Skin epidermis (tissue), 12 donors: ENCODE measurements at regions not wholly inside any gene's neighbourhood (a gene's known extent, or its start where the extent isn't known, plus 50 kb on each side); places are given as distances from the start of the nearest gene placed in this dataset.
"Not testable (repeated sequence)": the region's sequence is repeated elsewhere in the genome, so short reads cannot be mapped to it uniquely, and the experiment has no call there.

Source experiments
- H3K27ac ChIP-seq, 21 experiments: fragments of 200-600 bp; sonication (generic) in 11 of 21; one replicate each; pipeline ENCODE4 v1.5.0; 2020; ENCODE audit warnings: mild to moderate bottlenecking in 3 of 21, inconsistent platforms in 2 of 21, moderate library complexity in 2 of 21
- H3K4me3 ChIP-seq, 7 experiments: fragments of 200-600 bp; sonication (generic) in 2 of 7; one replicate each; pipeline ENCODE4 v1.5.0; 2020; ENCODE audit warnings: inconsistent platforms in 2 of 7, mild to moderate bottlenecking in 2 of 7, moderate library complexity in 1 of 7

DNA sequence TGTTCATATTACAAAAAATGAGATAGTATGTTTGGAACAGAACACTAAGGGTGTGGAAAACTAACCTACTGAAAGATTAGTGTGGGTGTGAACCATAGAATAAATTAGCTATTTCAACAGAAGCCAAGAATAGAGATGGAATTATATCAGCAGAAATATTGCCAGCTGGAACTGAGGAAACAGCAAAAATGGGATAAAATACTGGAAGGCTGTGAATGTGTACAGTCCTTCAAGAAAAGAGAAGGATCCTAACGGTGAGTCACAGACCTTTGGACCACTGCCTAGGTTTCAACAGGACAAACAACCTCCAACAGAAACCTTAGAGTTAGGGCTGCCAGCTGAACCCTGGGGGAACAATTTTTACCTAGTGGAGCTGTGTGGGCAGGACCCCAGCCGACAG is 395.0 kb downstream of the ZWINT start:
- H3K4me3 ChIP-seq: no peak overlapping the region

GRCh38 chr10:55943403-55943802 is 417.7 kb downstream of the ZWINT start:
- no peak overlapping the region for H3K4me3 ChIP-seq
- H3K27ac ChIP-seq: no peak overlapping the region

More for the DNA sequence above, 395.0 kb downstream of the ZWINT start:
- H3K27ac ChIP-seq: no peak overlapping the region

- H3K27ac ChIP-seq: no peak overlapping the region
These were observed 431.8 kb downstream of the ZWINT start for GRCh38 chr10:55929291-55929690.

GRCh38 chr10:55899472-55900147 is 461.4 kb downstream of the ZWINT start:
- H3K4me3 ChIP-seq, H3K27ac ChIP-seq: not testable (repeated sequence)

More at GRCh38 chr10:55929291-55929690, 431.8 kb downstream of the ZWINT start:
- H3K4me3 ChIP-seq: no peak overlapping the region

- H3K4me3 ChIP-seq: no peak overlapping the region
- H3K27ac ChIP-seq: no peak overlapping the region
These were observed 463.6 kb downstream of the ZWINT start for GRCh38 chr10:55897490-55897921.

GRCh38 chr10:55892276-55892675 is 468.8 kb downstream of the ZWINT start:
- no peak overlapping the region for H3K27ac ChIP-seq
- no peak overlapping the region for H3K4me3 ChIP-seq

DNA sequence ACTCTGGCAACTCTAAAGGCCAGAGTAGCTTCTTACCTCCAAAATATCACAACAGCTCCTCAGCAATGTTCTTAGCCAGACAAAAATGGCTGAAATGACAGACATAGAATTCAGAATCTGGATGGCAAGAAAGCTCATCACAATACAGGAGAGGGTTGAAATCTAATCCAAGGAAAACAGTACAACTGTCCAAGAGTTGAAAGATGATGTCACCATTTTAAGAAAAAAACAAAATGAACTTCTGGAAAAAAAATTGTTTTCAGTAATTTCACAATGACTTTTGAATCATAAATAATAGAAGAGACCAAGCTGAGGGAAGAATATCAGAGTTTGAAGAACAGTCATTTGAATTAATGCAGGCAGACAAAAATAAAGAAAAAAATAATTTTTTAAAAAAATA is 479.5 kb downstream of the ZWINT start:
- Histone ChIP-seq H3K4me3 (no peak overlapping the region), H3K27ac (no peak overlapping the region)

DNA sequence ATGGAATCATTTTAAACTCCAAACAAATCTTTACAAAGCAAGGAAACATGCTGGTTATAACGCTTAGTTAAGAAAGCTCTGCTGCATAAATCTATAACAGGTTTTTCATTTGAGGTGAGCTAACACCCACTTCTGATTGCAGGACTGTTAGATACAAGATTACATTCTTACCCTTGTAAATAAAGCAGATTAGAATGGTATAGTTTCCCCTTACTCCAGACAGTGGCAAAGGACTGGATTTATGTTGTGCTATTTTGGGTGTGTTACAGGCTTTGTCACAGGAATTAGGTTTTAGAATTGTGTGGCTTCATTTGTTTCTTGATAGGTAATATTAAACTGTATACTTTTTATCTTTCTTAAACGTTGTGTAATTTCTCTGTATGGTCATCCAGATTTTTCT is 487.6 kb downstream of the ZWINT start:
- H3K27ac ChIP-seq: no peak overlapping the region
- H3K4me3 ChIP-seq: no peak overlapping the region

- Histone ChIP-seq H3K4me3 (no peak overlapping the region), H3K27ac (no peak overlapping the region)
These were observed 490.9 kb downstream of the ZWINT start for GRCh38 chr10:55870186-55870585.

GRCh38 chr10:55867848-55868247 is 493.2 kb downstream of the ZWINT start:
- Histone ChIP-seq H3K4me3 (no peak overlapping the region), H3K27ac (no peak overlapping the region)

DNA sequence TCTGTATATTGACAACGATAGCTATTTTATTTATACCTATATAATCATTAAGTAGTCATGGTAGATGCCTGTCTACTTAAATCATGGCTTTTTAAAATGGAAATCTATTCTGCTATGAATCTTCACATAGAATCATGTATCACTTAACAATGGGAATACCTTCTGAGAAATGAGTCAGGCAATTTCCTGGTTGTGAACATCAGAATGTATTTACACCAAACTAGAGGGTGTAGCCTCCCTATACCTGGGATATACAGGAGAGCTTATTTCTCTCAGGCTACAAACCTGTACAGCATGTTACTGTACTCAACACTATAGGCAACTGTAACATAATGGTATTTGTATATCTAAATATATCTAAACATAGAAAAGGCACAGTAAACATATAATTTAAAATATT is 502.3 kb downstream of the ZWINT start:
- Histone ChIP-seq H3K27ac (no peak overlapping the region), H3K4me3 (no peak overlapping the region)

DNA sequence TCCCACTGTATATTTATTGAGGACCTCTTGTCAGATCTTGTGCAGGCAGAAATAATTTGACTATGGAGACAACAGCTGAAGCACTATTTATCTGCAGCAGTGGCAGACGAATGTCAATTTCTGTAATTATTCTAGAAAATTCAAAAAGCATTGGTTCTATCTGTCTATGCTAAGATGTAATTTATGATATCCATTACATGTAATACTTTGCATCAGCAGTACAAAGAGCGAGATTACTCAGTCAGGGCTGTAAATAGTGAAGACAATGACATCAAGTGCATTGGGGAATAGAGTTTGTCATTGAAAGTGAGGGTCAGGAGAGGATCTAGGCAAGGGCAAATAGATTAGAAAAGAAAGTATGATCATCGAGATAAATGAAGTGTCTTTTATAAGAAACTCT is 508.2 kb downstream of the ZWINT start:
- no peak overlapping the region for H3K4me3 ChIP-seq
- no peak overlapping the region for H3K27ac ChIP-seq

DNA sequence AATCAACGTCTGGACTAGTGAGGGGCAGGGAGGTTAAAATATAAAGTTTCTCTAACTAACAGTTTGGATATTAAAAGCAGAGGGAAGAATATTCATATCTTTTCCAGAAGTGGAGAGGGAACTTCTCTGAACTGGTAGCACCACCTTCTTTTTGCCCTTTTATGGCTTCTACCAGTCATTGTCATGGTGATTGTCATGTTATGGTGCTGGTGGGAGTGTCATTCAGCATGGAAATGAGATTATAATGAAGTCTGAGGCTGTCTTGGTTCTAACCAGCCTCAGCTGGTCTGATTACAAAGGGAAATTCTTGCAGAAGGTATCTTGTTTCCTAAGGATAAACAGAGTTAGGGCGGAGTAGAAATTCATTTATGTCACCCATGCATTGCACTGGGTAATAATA is 523.8 kb downstream of the ZWINT start:
- Histone ChIP-seq H3K27ac (no peak overlapping the region), H3K4me3 (no peak overlapping the region)

DNA sequence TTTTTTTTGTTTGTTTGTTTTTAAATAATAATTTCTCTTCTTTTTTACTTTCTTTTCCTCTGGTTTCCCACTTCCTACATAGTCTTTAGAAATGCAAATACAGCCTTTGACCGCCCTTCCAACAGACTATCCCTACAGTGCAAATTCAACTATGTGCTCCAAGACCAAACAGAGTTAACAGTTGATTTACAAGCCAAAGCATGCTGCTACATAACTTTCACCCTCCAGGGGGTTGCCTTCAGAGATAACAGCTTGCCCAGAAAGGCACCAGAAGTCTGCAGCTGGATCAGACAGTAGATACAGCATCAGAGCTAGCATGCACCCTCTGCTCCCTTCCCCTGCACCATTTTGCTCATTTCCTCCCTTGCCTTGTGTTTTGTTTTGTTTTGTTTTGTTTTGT is 539.0 kb downstream of the ZWINT start:
- H3K4me3 ChIP-seq: no peak overlapping the region
- H3K27ac ChIP-seq: no peak overlapping the region

GRCh38 chr10:55820478-55820877 is 540.6 kb downstream of the ZWINT start:
- no peak overlapping the region for H3K4me3 ChIP-seq
- no peak overlapping the region for H3K27ac ChIP-seq

DNA sequence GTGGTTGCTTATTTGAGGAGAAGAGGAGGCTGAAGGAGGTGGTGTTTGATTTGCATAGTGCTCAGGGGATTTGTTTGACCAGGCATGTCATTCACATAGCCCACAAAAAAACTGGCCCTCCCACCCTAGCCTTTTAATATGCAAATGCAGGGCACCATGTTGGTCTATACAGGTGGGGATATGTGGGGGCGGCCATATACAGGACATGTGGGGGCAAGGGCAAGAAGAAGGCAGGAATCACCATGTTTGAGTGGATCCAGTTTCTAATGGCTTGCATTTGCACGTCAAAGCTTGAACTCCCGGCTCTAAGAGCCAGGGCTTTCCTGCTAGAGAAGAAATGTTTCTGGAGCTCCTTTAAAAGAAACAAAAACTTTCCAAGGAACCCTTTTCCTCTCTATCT is 541.0 kb downstream of the ZWINT start:
- H3K27ac ChIP-seq: no peak overlapping the region
- H3K4me3 ChIP-seq: no peak overlapping the region

- H3K27ac ChIP-seq: no peak overlapping the region
- no peak overlapping the region for H3K4me3 ChIP-seq
These were observed 547.4 kb downstream of the ZWINT start for GRCh38 chr10:55813451-55814170.

GRCh38 chr10:55803055-55803454 is 558.0 kb downstream of the ZWINT start:
- H3K27ac ChIP-seq: no peak overlapping the region
- no peak overlapping the region for H3K4me3 ChIP-seq

DNA sequence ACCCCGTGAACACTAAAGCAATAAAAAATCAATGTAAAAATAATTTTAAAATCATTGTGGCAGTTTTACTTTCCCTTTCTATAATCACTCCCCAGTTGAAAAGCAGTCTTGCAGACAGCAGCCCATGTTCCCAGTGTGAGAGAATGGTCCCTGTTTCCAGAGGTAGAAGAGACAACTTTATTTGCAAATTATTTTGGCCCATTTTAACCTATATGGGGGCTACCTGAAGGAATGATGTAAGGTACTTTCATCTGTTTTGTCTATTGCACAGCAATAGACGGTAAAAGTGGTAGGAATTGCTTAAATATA is 559.8 kb downstream of the ZWINT start:
- Histone ChIP-seq H3K27ac (no peak overlapping the region), H3K4me3 (no peak overlapping the region)

GRCh38 chr10:55800602-55801352 is 560.3 kb downstream of the ZWINT start:
- Histone ChIP-seq H3K4me3 (no peak overlapping the region), H3K27ac (no peak overlapping the region)

- no peak overlapping the region for H3K4me3 ChIP-seq
- H3K27ac ChIP-seq: no peak overlapping the region
These were observed 568.0 kb downstream of the ZWINT start for GRCh38 chr10:55793024-55793423.
